Stomach smooth muscle (tissue), 2 donors: ENCODE measurements at regions not wholly inside any gene's neighbourhood (a gene's known extent, or its start where the extent isn't known, plus 50 kb on each side); places are given as distances from the start of the nearest gene placed in this dataset.

Experiments used
- H3K27ac ChIP-seq: one replicate; pipeline ENCODE4 v1.7.0; 2013; ENCODE audit warnings: mild to moderate bottlenecking, low read length, inconsistent platforms
- H3K27me3 ChIP-seq, 2 donors: one replicate each; pipeline ENCODE4 v1.7.0; 2013; ENCODE audit warnings: low read length in 2 of 2; ENCODE audit not compliant: insufficient read depth in 2 of 2, control insufficient read depth in 1 of 2
- H3K36me3 ChIP-seq, 2 donors: one replicate each; pipeline ENCODE4 v1.7.0; 2013; ENCODE audit warnings: low read length in 2 of 2; ENCODE audit not compliant: control insufficient read depth in 2 of 2, insufficient read depth in 2 of 2
- H3K4me1 ChIP-seq: one replicate; pipeline ENCODE4 v1.7.0; 2013; ENCODE audit warnings: low read length; ENCODE audit not compliant: control insufficient read depth, insufficient read depth
- H3K4me3 ChIP-seq, 2 donors: one replicate each; pipeline ENCODE4 v1.7.0; 2013; ENCODE audit warnings: low read length in 2 of 2
- H3K9ac ChIP-seq, 2 donors: one replicate each; pipeline ENCODE4 v1.7.0; 2013; ENCODE audit warnings: low read length in 2 of 2, mild to moderate bottlenecking in 1 of 2
- H3K9me3 ChIP-seq, 2 donors: one replicate each; pipeline ENCODE4 v1.7.0; 2013; ENCODE audit warnings: low read length in 2 of 2; ENCODE audit not compliant: control insufficient read depth in 2 of 2
- donor health status: healthy.
- donor health status: Pancreatic carcinoma.

GRCh38 chr17:14831491-14831890 lies 433.6 kb downstream of the PMP22 start:
- H3K9me3 ChIP-seq: peaks cover 0 to under 1% of the 10 kb centered on the region in 2 donors
- H3K4me1 ChIP-seq: no peaks in the 10 kb centered on the region
- H3K4me3 ChIP-seq: no peak overlapping the region
- no peak overlapping the region for H3K9ac ChIP-seq
- no peak overlapping the region for H3K27ac ChIP-seq
- H3K27me3 ChIP-seq: no peaks in the 10 kb centered on the region
- no peaks in the 10 kb centered on the region for H3K36me3 ChIP-seq

DNA sequence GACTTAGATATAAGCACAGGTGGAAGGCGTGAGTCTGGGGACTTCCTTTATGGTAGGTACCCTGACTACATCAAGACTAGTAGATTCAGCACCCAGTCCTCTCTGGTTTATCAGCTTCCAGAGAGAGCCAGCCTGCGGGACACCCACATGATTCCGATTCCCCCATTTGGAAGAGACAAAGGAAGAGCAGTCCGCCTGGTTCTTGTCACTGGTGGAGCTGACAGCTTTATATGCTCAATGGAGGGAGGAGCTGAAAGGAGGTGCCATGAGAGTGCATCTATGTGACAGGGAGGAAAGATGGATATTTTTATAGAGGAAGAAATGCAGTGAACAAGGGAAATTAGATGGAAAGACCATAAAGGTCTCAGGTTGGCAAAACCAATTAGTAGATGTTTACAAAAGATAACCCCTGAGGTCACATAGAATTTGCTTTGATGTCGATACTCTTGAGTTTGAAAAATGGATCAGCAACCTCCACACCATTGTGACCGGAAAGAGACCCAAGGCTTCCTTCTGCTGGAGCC lies 437.7 kb downstream of the PMP22 start:
- no peak overlapping the region for H3K9ac ChIP-seq
- no peaks in the 10 kb centered on the region for H3K27me3 ChIP-seq
- no peak overlapping the region for H3K4me3 ChIP-seq
- H3K27ac ChIP-seq: no peak overlapping the region
- no peaks in the 10 kb centered on the region for H3K36me3 ChIP-seq
- H3K9me3 ChIP-seq: peaks cover 0 to 7% of the 10 kb centered on the region in 2 donors
- no peaks in the 10 kb centered on the region for H3K4me1 ChIP-seq

DNA sequence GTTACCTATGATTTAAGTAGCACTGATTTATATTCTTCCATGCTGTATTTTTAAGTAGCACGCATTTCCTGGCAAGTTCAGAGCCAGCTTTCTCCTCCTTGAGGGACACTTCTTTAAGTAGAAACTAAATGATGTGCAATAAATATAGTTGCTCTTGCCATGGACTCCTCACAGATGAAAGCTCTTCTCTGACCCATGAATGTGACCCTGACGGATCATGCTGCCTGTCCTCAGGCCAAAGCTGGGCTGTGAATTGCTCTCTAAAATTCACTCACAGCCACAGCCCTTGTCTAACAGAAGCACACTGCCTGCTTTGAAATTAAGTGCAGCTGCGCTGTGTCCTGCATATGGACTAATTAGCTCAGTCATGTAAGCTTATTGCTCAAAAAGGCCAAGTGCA lies 438.8 kb downstream of the PMP22 start:
- Histone ChIP-seq H3K27ac (no peak overlapping the region), H3K4me3 (no peak overlapping the region), H3K9ac (no peak overlapping the region), H3K4me1 (no peaks in the 10 kb centered on the region), H3K9me3 (peaks cover 0 to 7% of the 10 kb centered on the region in 2 donors), H3K36me3 (no peaks in the 10 kb centered on the region), H3K27me3 (no peaks in the 10 kb centered on the region)

DNA sequence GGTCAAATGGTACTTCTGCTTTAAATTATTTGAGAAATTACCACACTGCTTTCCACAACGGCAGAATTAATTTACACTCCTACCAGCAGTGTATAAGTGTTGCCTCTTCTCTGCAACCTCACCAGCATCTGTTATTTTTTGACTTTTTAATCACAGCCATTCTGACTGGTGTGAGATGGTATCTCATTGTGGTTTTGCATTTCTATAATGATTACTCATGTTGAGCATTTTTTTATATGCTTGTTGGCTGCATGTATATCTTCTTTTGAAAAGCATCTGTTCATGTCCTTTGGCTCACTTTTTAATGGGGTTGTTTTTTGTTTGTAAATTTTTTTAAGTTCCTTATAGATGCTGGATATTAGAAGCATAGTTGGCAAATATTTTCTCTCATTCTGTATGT lies 446.7 kb downstream of the PMP22 start:
- Histone ChIP-seq H3K27ac (no peak overlapping the region), H3K27me3 (no peaks in the 10 kb centered on the region), H3K4me1 (no peaks in the 10 kb centered on the region), H3K36me3 (no peaks in the 10 kb centered on the region), H3K9ac (no peak overlapping the region), H3K9me3 (no peaks in the 10 kb centered on the region), H3K4me3 (no peak overlapping the region)

- H3K27ac ChIP-seq: no peak overlapping the region
- no peaks in the 10 kb centered on the region for H3K4me1 ChIP-seq
- H3K36me3 ChIP-seq: no peaks in the 10 kb centered on the region
- no peaks in the 10 kb centered on the region for H3K27me3 ChIP-seq
- H3K4me3 ChIP-seq: no peak overlapping the region
- no peak overlapping the region for H3K9ac ChIP-seq
- H3K9me3 ChIP-seq: no peaks in the 10 kb centered on the region
These were observed 450.0 kb downstream of the PMP22 start for GRCh38 chr17:14815079-14815478.

DNA sequence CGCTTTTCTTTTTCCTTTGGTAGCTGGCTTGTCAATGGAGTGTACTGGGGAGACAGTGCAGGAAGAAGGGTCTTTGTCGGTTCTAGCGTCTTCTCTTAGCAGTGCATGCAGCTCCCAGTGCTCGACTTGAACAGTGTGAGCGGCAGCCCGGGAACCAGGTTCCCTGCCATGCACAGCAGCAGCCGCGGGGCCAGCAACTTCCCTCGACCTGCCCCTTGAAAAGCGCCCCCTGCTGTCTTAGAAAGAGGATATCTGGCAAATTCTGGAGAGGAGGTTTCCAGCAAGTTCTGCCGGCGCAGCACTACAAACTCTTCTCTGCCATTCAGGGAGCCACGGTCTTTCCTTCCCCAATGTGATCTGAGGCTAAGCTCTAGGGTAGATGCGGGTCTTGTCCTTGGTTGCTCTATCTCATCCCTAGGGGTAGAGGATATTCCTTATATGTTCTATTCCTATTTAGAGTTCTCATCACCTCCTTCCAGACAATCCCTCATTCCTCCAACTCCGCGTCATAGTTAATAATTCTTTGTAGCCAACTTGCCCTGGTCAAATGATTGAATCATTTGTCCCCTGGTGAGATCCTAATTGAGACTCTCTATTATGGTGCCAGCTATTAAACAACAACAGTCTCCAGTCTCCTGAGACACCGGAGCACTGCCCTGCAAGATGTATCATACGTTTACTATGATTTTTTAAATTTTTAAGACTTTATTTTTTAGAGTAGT lies 451.3 kb downstream of the PMP22 start:
- no peaks in the 10 kb centered on the region for H3K27me3 ChIP-seq
- H3K9me3 ChIP-seq: no peaks in the 10 kb centered on the region

DNA sequence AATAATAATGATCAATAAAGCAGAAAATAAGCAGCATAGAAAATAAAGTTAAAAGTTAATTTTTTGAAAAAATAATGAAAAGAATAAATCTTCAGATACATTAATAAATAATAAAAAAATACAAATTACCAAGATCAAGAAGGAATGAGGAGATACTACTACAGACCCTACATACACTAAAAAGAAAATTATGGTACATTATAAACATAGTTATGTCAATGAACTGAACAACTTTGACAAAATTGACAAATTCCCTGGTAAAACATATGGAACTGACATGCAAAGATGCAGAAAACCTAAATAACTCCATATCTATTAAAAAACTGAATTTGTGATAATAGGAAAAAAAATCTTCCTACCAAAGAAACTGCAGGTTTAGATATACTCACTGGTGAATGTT lies 456.7 kb downstream of the PMP22 start:
- no peak overlapping the region for H3K9ac ChIP-seq
- H3K9me3 ChIP-seq: no peaks in the 10 kb centered on the region
- H3K36me3 ChIP-seq: no peaks in the 10 kb centered on the region
- no peak overlapping the region for H3K27ac ChIP-seq
- no peak overlapping the region for H3K4me3 ChIP-seq
- no peaks in the 10 kb centered on the region for H3K4me1 ChIP-seq
- H3K27me3 ChIP-seq: no peaks in the 10 kb centered on the region

More for the DNA sequence above, 451.3 kb downstream of the PMP22 start:
- Histone ChIP-seq H3K9ac (no peak overlapping the region), H3K4me1 (no peaks in the 10 kb centered on the region), H3K27ac (no peak overlapping the region), H3K4me3 (no peak overlapping the region), H3K36me3 (no peaks in the 10 kb centered on the region)

GRCh38 chr17:14805348-14805747 lies 459.8 kb downstream of the PMP22 start:
- no peaks in the 10 kb centered on the region for H3K4me1 ChIP-seq

GRCh38 chr17:14803826-14804225 lies 461.3 kb downstream of the PMP22 start:
- Histone ChIP-seq H3K36me3 (no peaks in the 10 kb centered on the region), H3K27me3 (no peaks in the 10 kb centered on the region), H3K4me3 (no peak overlapping the region), H3K9ac (no peak overlapping the region), H3K9me3 (peaks cover 0 to 6% of the 10 kb centered on the region in 2 donors), H3K4me1 (no peaks in the 10 kb centered on the region), H3K27ac (no peak overlapping the region)

More at GRCh38 chr17:14805348-14805747, 459.8 kb downstream of the PMP22 start:
- Histone ChIP-seq H3K9ac (no peak overlapping the region), H3K36me3 (no peaks in the 10 kb centered on the region), H3K27ac (no peak overlapping the region), H3K9me3 (peaks cover 0 to 5% of the 10 kb centered on the region in 2 donors), H3K4me3 (no peak overlapping the region), H3K27me3 (no peaks in the 10 kb centered on the region)

GRCh38 chr17:14797801-14798200 lies 467.3 kb downstream of the PMP22 start:
- H3K36me3 ChIP-seq: no peaks in the 10 kb centered on the region
- no peak overlapping the region for H3K27ac ChIP-seq
- H3K4me3 ChIP-seq: no peak overlapping the region
- H3K9ac ChIP-seq: no peak overlapping the region
- H3K27me3 ChIP-seq: no peaks in the 10 kb centered on the region
- peaks cover 30% of the 10 kb centered on the region for H3K4me1 ChIP-seq
- H3K9me3 ChIP-seq: peaks cover 0 to 6% of the 10 kb centered on the region in 2 donors

- H3K36me3 ChIP-seq: no peaks in the 10 kb centered on the region
- peaks cover 0 to 6% of the 10 kb centered on the region in 2 donors for H3K9me3 ChIP-seq
- peaks cover 31% of the 10 kb centered on the region for H3K4me1 ChIP-seq
- no peak overlapping the region for H3K9ac ChIP-seq
- H3K27ac ChIP-seq: no peak overlapping the region
- peak overlapping the region; percentile 11 to 36 for H3K4me3 ChIP-seq
- no peaks in the 10 kb centered on the region for H3K27me3 ChIP-seq
These were observed 468.1 kb downstream of the PMP22 start for GRCh38 chr17:14797021-14797420.
